ENCODE measurements at regions not wholly inside any gene's neighbourhood (a gene's known extent, or its start where the extent isn't known, plus 50 kb on each side); places are given as distances from the start of the nearest gene placed in this dataset.

- H3K27me3 ChIP-seq (replicated peaks; ENCODE audit: insufficient read depth): no peaks in the 10 kb centered on the region
- WGBS: 89% methylated on average over 2 of the region's 2 CpGs
- no peaks in the 10 kb centered on the region for H3K4me1 ChIP-seq (replicated peaks)
- no peak overlapping the region for H3K4me3 ChIP-seq
- intact Hi-C loops (cut with DNase I): no loop called here
- no peak for DNase-seq (ENCODE audit: low spot score)
- H3K27ac ChIP-seq: no peak overlapping the region
- TF ChIP-seq POLR2A (IDR thresholded peaks at IDR 0.05) (no peak), POLR2AphosphoS5 (IDR thresholded peaks at IDR 0.05) (no peak)
- no peaks in the 10 kb centered on the region for H3K36me3 ChIP-seq
- H3K9me3 ChIP-seq: no peaks in the 10 kb centered on the region
Observed at GRCh38 chr4:34412233-34412632, 1832.1 kb downstream of the ARAP2 start.

- DNase-seq (ENCODE audit: low spot score): no peak
- H3K4me3 ChIP-seq: no peak overlapping the region
- intact Hi-C loops (cut with DNase I): no loop called here
- H3K36me3 ChIP-seq: no peaks in the 10 kb centered on the region
- no peaks in the 10 kb centered on the region for H3K4me1 ChIP-seq (replicated peaks)
- no peak overlapping the region for H3K27ac ChIP-seq
- H3K27me3 ChIP-seq (replicated peaks; ENCODE audit: insufficient read depth): no peaks in the 10 kb centered on the region
- H3K9me3 ChIP-seq: no peaks in the 10 kb centered on the region
- TF ChIP-seq POLR2A (IDR thresholded peaks at IDR 0.05): no peak
- no peak for TF ChIP-seq CTCF (IDR thresholded peaks at IDR 0.05)
- TF ChIP-seq POLR2AphosphoS5 (IDR thresholded peaks at IDR 0.05): no peak
- 96% methylated on average over 2 of the region's 2 CpGs for WGBS
Observed at GRCh38 chr4:34412911-34413310, 1831.4 kb downstream of the ARAP2 start.

- Histone ChIP-seq H3K4me3 (no peak overlapping the region), H3K27me3 (replicated peaks; ENCODE audit: insufficient read depth) (no peaks in the 10 kb centered on the region), H3K9me3 (no peaks in the 10 kb centered on the region), H3K27ac (no peak overlapping the region), H3K36me3 (no peaks in the 10 kb centered on the region), H3K4me1 (replicated peaks) (no peaks in the 10 kb centered on the region)
- TF ChIP-seq POLR2A (IDR thresholded peaks at IDR 0.05): no peak
- TF ChIP-seq POLR2AphosphoS5 (IDR thresholded peaks at IDR 0.05): no peak
- TF ChIP-seq CTCF (IDR thresholded peaks at IDR 0.05): no peak
- 59% methylated on average over 3 of the region's 3 CpGs for WGBS
- intact Hi-C loops (cut with DNase I): no loop called here
- DNase-seq (ENCODE audit: low spot score): no peak
Observed at GRCh38 chr4:34417160-34417559, 1827.2 kb downstream of the ARAP2 start.

GRCh38 chr4:34419871-34420270 lies 1824.4 kb downstream of the ARAP2 start:
- Histone ChIP-seq H3K9me3 (no peaks in the 10 kb centered on the region), H3K27ac (no peak overlapping the region), H3K4me3 (no peak overlapping the region), H3K4me1 (replicated peaks) (no peaks in the 10 kb centered on the region), H3K27me3 (replicated peaks; ENCODE audit: insufficient read depth) (no peaks in the 10 kb centered on the region), H3K36me3 (no peaks in the 10 kb centered on the region)
- WGBS: 81% methylated on average over 2 of the region's 2 CpGs
- intact Hi-C loops (cut with DNase I): no loop called here
- TF ChIP-seq CTCF (IDR thresholded peaks at IDR 0.05): no peak
- no peak for TF ChIP-seq POLR2AphosphoS5 (IDR thresholded peaks at IDR 0.05)
- TF ChIP-seq POLR2A (IDR thresholded peaks at IDR 0.05): no peak
- no peak for DNase-seq (ENCODE audit: low spot score)

- no peak for DNase-seq (ENCODE audit: low spot score)
- H3K4me1 ChIP-seq (replicated peaks): no peaks in the 10 kb centered on the region
- no peaks in the 10 kb centered on the region for H3K36me3 ChIP-seq
- H3K27me3 ChIP-seq (replicated peaks; ENCODE audit: insufficient read depth): no peaks in the 10 kb centered on the region
- WGBS: 28% methylated on average over 4 of the region's 4 CpGs
- no peaks in the 10 kb centered on the region for H3K9me3 ChIP-seq
- TF ChIP-seq CTCF (IDR thresholded peaks at IDR 0.05): no peak
- TF ChIP-seq POLR2A (IDR thresholded peaks at IDR 0.05): no peak
- no peak for TF ChIP-seq POLR2AphosphoS5 (IDR thresholded peaks at IDR 0.05)
- no peak overlapping the region for H3K27ac ChIP-seq
- no peak overlapping the region for H3K4me3 ChIP-seq
- intact Hi-C loops (cut with DNase I): no loop called here
Observed at GRCh38 chr4:34422472-34423175, 1821.7 kb downstream of the ARAP2 start.
